ENCODE measurements at regions not wholly inside any gene's neighbourhood (a gene's known extent, or its start where the extent isn't known, plus 50 kb on each side); places are given as distances from the start of the nearest gene placed in this dataset.

DNA sequence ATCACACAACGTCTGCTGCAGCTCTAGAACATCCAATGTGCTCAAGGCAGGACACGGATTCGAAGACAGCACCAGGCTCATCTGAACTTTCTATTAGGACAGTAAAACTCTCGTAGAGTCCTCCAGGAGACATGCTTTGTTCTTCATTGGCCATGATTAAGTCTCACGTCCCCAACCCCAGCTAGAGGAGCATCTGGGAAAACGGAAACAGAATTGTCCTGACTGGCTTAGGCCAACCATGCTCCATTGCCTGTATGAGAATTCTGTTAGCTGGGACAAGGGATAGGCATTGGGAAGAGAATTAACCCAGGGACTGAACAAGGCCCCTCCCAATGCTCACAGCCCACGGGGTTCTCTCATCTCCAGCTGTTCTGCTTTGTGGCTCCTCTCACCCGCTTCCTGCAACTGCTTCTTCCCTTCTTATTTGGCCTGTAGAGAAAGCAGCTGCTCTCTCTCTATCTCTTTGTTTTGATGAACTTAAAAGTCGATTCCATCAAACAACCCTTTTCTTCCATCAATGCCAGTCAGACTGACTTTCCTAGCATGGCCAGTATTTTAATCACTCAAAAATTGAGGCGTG lies 75.6 kb downstream of the C1QL2 start:
- TF ChIP-seq SMAD3 (CRISPR knock-in tag; IDR thresholded peaks at IDR 0.05; ENCODE audit: borderline replicate concordance) (no peak), TCF7 (CRISPR knock-in tag; IDR thresholded peaks at IDR 0.05; ENCODE audit: low read depth) (no peak), ZNF317 (CRISPR knock-in tag; IDR thresholded peaks at IDR 0.05; ENCODE audit: borderline replicate concordance, low read depth) (no peak), IRF2 (CRISPR knock-in tag; IDR thresholded peaks at IDR 0.05; ENCODE audit: borderline replicate concordance, low read depth) (no peak), MXD4 (CRISPR knock-in tag; IDR thresholded peaks at IDR 0.05; ENCODE audit: borderline replicate concordance) (no peak), ZNF219 (CRISPR knock-in tag; IDR thresholded peaks at IDR 0.05; ENCODE audit: borderline replicate concordance) (no peak)
- TF ChIP-seq, protein P1, sequence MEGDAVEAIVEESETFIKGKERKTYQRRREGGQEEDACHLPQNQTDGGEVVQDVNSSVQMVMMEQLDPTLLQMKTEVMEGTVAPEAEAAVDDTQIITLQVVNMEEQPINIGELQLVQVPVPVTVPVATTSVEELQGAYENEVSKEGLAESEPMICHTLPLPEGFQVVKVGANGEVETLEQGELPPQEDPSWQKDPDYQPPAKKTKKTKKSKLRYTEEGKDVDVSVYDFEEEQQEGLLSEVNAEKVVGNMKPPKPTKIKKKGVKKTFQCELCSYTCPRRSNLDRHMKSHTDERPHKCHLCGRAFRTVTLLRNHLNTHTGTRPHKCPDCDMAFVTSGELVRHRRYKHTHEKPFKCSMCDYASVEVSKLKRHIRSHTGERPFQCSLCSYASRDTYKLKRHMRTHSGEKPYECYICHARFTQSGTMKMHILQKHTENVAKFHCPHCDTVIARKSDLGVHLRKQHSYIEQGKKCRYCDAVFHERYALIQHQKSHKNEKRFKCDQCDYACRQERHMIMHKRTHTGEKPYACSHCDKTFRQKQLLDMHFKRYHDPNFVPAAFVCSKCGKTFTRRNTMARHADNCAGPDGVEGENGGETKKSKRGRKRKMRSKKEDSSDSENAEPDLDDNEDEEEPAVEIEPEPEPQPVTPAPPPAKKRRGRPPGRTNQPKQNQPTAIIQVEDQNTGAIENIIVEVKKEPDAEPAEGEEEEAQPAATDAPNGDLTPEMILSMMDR (IDR thresholded peaks at IDR 0.05) = no peak
- TF ChIP-seq, protein P2, sequence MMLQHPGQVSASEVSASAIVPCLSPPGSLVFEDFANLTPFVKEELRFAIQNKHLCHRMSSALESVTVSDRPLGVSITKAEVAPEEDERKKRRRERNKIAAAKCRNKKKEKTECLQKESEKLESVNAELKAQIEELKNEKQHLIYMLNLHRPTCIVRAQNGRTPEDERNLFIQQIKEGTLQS (CRISPR knock-in tag; conservative IDR thresholded peaks at IDR 0.05) = no peak
